ENCODE measurements at regions not wholly inside any gene's neighbourhood (a gene's known extent, or its start where the extent isn't known, plus 50 kb on each side); places are given as distances from the start of the nearest gene placed in this dataset.
A peak's percentile ranks its signal among the peaks of the same experiment; 100 is the strongest.

DNA sequence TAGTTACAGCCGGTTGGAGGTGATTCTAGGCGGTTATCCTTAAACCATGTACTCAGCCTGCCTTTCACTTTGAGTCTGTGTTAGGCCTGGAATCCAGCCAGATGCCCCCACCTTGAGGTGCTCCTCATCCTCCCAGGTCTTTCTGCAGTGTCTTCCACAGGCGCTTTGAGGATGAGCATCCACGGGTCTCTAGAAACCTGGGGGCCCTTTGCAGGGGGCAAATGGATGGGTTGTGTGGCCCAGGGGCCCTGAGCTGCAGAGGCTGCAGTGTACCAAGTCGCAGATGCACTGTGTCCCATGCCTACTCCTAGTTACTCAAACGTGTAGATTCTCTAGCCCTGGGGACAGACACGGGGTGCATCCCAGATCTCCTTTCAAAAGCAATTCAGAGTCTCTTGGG lies 242.1 kb upstream of the IRX1 start:
- Histone ChIP-seq H3K27me3 (ENCODE audit: insufficient read depth, poor library complexity, severe bottlenecking) (no peaks in the 10 kb centered on the region), H3K27ac (ENCODE audit: poor library complexity, severe bottlenecking) (no peak overlapping the region), H3K4me1 (ENCODE audit: insufficient read depth, poor library complexity, severe bottlenecking) (no peaks in the 10 kb centered on the region), H3K4me3 (ENCODE audit: severe bottlenecking) (no peak overlapping the region), H3K9me3 (ENCODE audit: severe bottlenecking) (peaks cover 2% of the 10 kb centered on the region), H3K36me3 (ENCODE audit: low read depth) (no peaks in the 10 kb centered on the region)
- DNase-seq (ENCODE audit: low spot score) (peak; percentile 34), ATAC-seq (ENCODE audit: low read depth) (no peak)
- TF ChIP-seq CTCF (IDR thresholded peaks at IDR 0.05; ENCODE audit: poor library complexity, severe bottlenecking), result no peak

GRCh38 chr5:3352711-3353110 lies 242.9 kb upstream of the IRX1 start:
- no peak overlapping the region for H3K4me3 ChIP-seq (ENCODE audit: severe bottlenecking)
- DNase-seq (ENCODE audit: low spot score) (peak; percentile 29), ATAC-seq (ENCODE audit: low read depth) (no peak)
- H3K9me3 ChIP-seq (ENCODE audit: severe bottlenecking), result peaks cover 2% of the 10 kb centered on the region
- no peaks in the 10 kb centered on the region for H3K36me3 ChIP-seq (ENCODE audit: low read depth)
- H3K27ac ChIP-seq (ENCODE audit: poor library complexity, severe bottlenecking), result no peak overlapping the region
- no peak for TF ChIP-seq CTCF (IDR thresholded peaks at IDR 0.05; ENCODE audit: poor library complexity, severe bottlenecking)
- H3K4me1 ChIP-seq (ENCODE audit: insufficient read depth, poor library complexity, severe bottlenecking), result no peaks in the 10 kb centered on the region
- no peaks in the 10 kb centered on the region for H3K27me3 ChIP-seq (ENCODE audit: insufficient read depth, poor library complexity, severe bottlenecking)

DNA sequence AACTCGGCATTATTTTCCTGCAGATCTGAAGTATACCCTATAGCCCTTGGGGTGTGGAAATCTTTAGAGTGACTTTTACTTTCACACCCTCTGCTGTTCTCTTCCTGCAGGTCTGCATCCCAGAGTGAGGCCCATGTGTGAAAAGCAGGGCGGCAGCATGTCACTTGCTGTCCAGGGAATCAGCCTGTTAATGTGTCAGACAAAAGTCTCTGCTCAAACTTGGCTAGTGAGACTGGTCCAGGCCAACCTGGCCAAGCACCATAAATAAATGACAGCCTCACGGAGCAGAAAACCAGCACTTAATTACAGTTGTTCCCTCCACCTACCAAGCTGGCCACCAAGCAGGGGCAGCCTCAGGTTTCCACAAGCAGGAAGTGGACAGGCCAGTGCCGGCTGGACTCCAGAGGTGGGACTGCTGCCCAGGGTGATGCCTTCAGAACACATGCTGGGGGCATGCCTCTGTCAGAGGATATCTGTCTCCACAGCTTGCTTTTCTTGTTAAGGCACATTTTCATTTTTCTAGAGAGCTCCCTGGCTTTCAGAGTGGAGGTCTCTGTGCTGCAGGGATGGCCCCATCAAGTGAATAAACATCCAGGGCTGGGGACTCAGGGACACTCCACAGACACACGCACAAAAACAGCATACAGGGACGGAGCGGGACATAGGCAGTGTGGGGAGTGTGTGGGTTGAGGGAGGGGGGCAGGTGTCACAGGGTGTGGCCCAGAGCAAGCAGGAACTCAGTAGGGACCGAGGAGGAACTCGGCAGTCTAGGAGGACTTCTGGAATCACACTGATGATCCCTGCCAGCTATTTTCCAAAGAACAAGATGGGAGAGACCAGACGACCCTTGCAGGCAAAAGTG lies 243.8 kb upstream of the IRX1 start:
- DNase-seq (ENCODE audit: low spot score) (peak; percentile 29), ATAC-seq (ENCODE audit: low read depth) (no peak)
- Histone ChIP-seq H3K36me3 (ENCODE audit: low read depth) (no peaks in the 10 kb centered on the region), H3K27ac (ENCODE audit: poor library complexity, severe bottlenecking) (no peak overlapping the region), H3K4me1 (ENCODE audit: insufficient read depth, poor library complexity, severe bottlenecking) (no peaks in the 10 kb centered on the region), H3K4me3 (ENCODE audit: severe bottlenecking) (no peak overlapping the region), H3K27me3 (ENCODE audit: insufficient read depth, poor library complexity, severe bottlenecking) (no peaks in the 10 kb centered on the region), H3K9me3 (ENCODE audit: severe bottlenecking) (peaks cover 2% of the 10 kb centered on the region)
- TF ChIP-seq CTCF (IDR thresholded peaks at IDR 0.05; ENCODE audit: poor library complexity, severe bottlenecking), result no peak

GRCh38 chr5:3350781-3351180 lies 244.9 kb upstream of the IRX1 start:
- Histone ChIP-seq H3K27ac (ENCODE audit: poor library complexity, severe bottlenecking) (no peak overlapping the region), H3K4me1 (ENCODE audit: insufficient read depth, poor library complexity, severe bottlenecking) (no peaks in the 10 kb centered on the region), H3K27me3 (ENCODE audit: insufficient read depth, poor library complexity, severe bottlenecking) (no peaks in the 10 kb centered on the region), H3K36me3 (ENCODE audit: low read depth) (no peaks in the 10 kb centered on the region), H3K4me3 (ENCODE audit: severe bottlenecking) (no peak overlapping the region), H3K9me3 (ENCODE audit: severe bottlenecking) (no peaks in the 10 kb centered on the region)
- TF ChIP-seq CTCF (IDR thresholded peaks at IDR 0.05; ENCODE audit: poor library complexity, severe bottlenecking), result no peak
- DNase-seq (ENCODE audit: low spot score) (peak; percentile 22), ATAC-seq (ENCODE audit: low read depth) (no peak)

All from RWPE2 (cell line).